K562 (cell line): ENCODE measurements at regions not wholly inside any gene's neighbourhood (a gene's known extent, or its start where the extent isn't known, plus 50 kb on each side); places are given as distances from the start of the nearest gene placed in this dataset.

Source experiments
- ARID2 ChIP-seq: fragments of 450-650 bp; IDR thresholded peaks from 2 replicates; pipeline ENCODE4 v1.6.1; 2017; ENCODE audit warnings: antibody characterized with exemption, mild to moderate bottlenecking
- CTCF ChIP-seq, 3 experiments: IDR thresholded peaks in 2 of 3; conservative IDR thresholded peaks in 1 of 3; 2 replicates each; pipeline ENCODE4 v1.5.1; 2011 to 2012; ENCODE audit warnings: low read length in 3 of 3, mild to moderate bottlenecking in 3 of 3, control low read depth in 2 of 3, improper control_type of control experiment in 1 of 3, inconsistent platforms in 1 of 3, low read depth in 1 of 3, mixed read lengths in 1 of 3, moderate library complexity in 1 of 3; ENCODE audit not compliant: insufficient read depth in 2 of 3
- NRF1 ChIP-seq, 2 experiments: fragments of 450-650 bp; IDR thresholded peaks in 1 of 2; conservative IDR thresholded peaks in 1 of 2; 2 replicates each; pipeline ENCODE4 v1.6.1; 2014; ENCODE audit warnings: mild to moderate bottlenecking in 2 of 2
- POLR2A ChIP-seq: fragments of 450-650 bp; conservative IDR thresholded peaks from 2 replicates; pipeline ENCODE4 v1.6.1; 2016
- PTTG1 ChIP-seq: fragments of 450-650 bp; IDR thresholded peaks from 2 replicates; pipeline ENCODE4 v1.6.1; 2016; ENCODE audit warnings: low read depth, mild to moderate bottlenecking, missing genetic modification characterization, missing compliant biosample characterization
- ZBTB26 ChIP-seq: fragments of 450-650 bp; formaldehyde crosslinking; IDR thresholded peaks from 2 replicates; pipeline ENCODE4 v1.4.0; 2022; ENCODE audit warnings: missing genetic modification characterization

GRCh38 chr1:79186260-79186659 lies 179.7 kb upstream of the ADGRL4 start:
- TF ChIP-seq NRF1 (conservative IDR thresholded peaks at IDR 0.05 in 1 of 2, IDR thresholded peaks at IDR 0.05 in 1 of 2) (no peak), ZBTB26 (CRISPR knock-in tag) (no peak), CTCF (IDR thresholded peaks at IDR 0.05 in 2 of 3, conservative IDR thresholded peaks at IDR 0.05 in 1 of 3; ENCODE audit: insufficient read depth in 2 of 3, low read depth in 1 of 3, low read length in 3 of 3) (no peak), POLR2A (no peak), PTTG1 (no peak), ARID2 (no peak)
